Natural killer cell (primary cell): ENCODE measurements at regions not wholly inside any gene's neighbourhood (a gene's known extent, or its start where the extent isn't known, plus 50 kb on each side); places are given as distances from the start of the nearest gene placed in this dataset.

Experiments
- ATAC-seq, 3 donors: fragments of 150-1000 bp in 2 of 3; fragments of 200-7000 bp in 1 of 3; cut with Tn5 transposase; 1 replicate in 1 of 3; 2 replicates in 2 of 3; pipeline ENCODE4 v1.10.0; 2021; ENCODE audit warnings: mild to moderate bottlenecking in 2 of 3, moderate library complexity in 2 of 3
- DNase-seq, 2 donors: peaks; one replicate each; pipeline versions ENCODE4 v3.0.0 to v3.0.0-alpha.2; 2013 to 2021; ENCODE audit warnings: mixed read lengths in 1 of 2
- H3K27ac ChIP-seq: one replicate; pipeline ENCODE4 v1.5.1; 2013; ENCODE audit warnings: mild to moderate bottlenecking, low read length
- H3K27me3 ChIP-seq: one replicate; pipeline ENCODE4 v1.6.1; 2013; ENCODE audit warnings: low read length; ENCODE audit not compliant: control insufficient read depth, insufficient read depth
- H3K36me3 ChIP-seq: one replicate; pipeline ENCODE4 v1.6.1; 2013; ENCODE audit warnings: low read length; ENCODE audit not compliant: control insufficient read depth, insufficient read depth
- H3K4me1 ChIP-seq: one replicate; pipeline ENCODE4 v1.6.1; 2013; ENCODE audit warnings: low read length; ENCODE audit not compliant: control insufficient read depth, insufficient read depth
- H3K4me3 ChIP-seq: one replicate; pipeline ENCODE4 v1.5.1; 2013; ENCODE audit warnings: low read length
- H3K9me3 ChIP-seq: one replicate; pipeline ENCODE4 v1.6.1; 2013; ENCODE audit warnings: low read length; ENCODE audit not compliant: control insufficient read depth, insufficient read depth
- H3K27ac Mint-ChIP-seq, 2 donors: one replicate each; pipeline ENCODE4 v1.8.0; 2022; ENCODE audit warnings: mild to moderate bottlenecking in 2 of 2, mixed read lengths in 2 of 2, moderate library complexity in 1 of 2
- H3K27me3 Mint-ChIP-seq, 2 donors: one replicate each; pipeline ENCODE4 v1.8.0; 2022; ENCODE audit warnings: low read depth in 2 of 2, mixed read lengths in 2 of 2
- H3K36me3 Mint-ChIP-seq: one replicate; pipeline ENCODE4 v1.8.0; 2022; ENCODE audit warnings: mixed read lengths
- H3K4me1 Mint-ChIP-seq, 2 donors: one replicate each; pipeline ENCODE4 v1.8.0; 2022; ENCODE audit warnings: mixed read lengths in 2 of 2
- H3K4me3 Mint-ChIP-seq: one replicate; pipeline ENCODE4 v1.8.0; 2022; ENCODE audit warnings: mild to moderate bottlenecking, moderate library complexity, mixed read lengths
- H3K9me3 Mint-ChIP-seq, 2 donors: one replicate each; pipeline ENCODE4 v1.8.0; 2022; ENCODE audit warnings: mixed read lengths in 2 of 2
- CTCF ChIP-seq: fragments of 200-600 bp; IDR thresholded peaks from one replicate; pipeline ENCODE4 v1.8.0; 2022; ENCODE audit warnings: antibody characterized with exemption
- WGBS: methylation state at CpG from one replicate; pipeline ENCODE4 v1.1.7; 2013; ENCODE audit warnings: missing lambda C conversion rate; ENCODE audit not compliant: insufficient coverage; 5-methylcytosine and 5-hydroxymethylcytosine counted together
- intact Hi-C: fragments of 100-400 bp; cut with micrococcal nuclease; formaldehyde crosslinking; loops from one replicate; pipeline ENCODE4 v1.14.2; 2022

GRCh38 chr6:6900569-6901204 is 207.1 kb upstream of the RREB1 start:
- no peaks in the 10 kb centered on the region for H3K36me3 ChIP-seq
- no peak overlapping the region for H3K4me3 Mint-ChIP-seq
- H3K27me3 ChIP-seq: no peaks in the 10 kb centered on the region
- H3K4me1 Mint-ChIP-seq: no peaks in the 10 kb centered on the region
- no peaks in the 10 kb centered on the region for H3K36me3 Mint-ChIP-seq
- WGBS: 53% methylated on average over 13 of the region's 15 CpGs
- H3K27me3 Mint-ChIP-seq: peaks cover 0 to 11% of the 10 kb centered on the region in 2 donors
- H3K9me3 Mint-ChIP-seq: no peaks in the 10 kb centered on the region
- H3K4me3 ChIP-seq: no peak overlapping the region
- H3K4me1 ChIP-seq: no peaks in the 10 kb centered on the region
- H3K27ac ChIP-seq: no peak overlapping the region
- TF ChIP-seq CTCF: no peak
- DNase-seq (no peak), ATAC-seq (no peak)
- intact Hi-C loops: no loop called here
- H3K27ac Mint-ChIP-seq: no peak overlapping the region
- H3K9me3 ChIP-seq: no peaks in the 10 kb centered on the region

- Histone ChIP-seq H3K4me1 (no peaks in the 10 kb centered on the region), H3K9me3 (no peaks in the 10 kb centered on the region), H3K27me3 (no peaks in the 10 kb centered on the region), H3K4me3 (no peak overlapping the region), H3K27ac (no peak overlapping the region), H3K36me3 (no peaks in the 10 kb centered on the region)
- Mint-ChIP-seq H3K27ac (no peak overlapping the region), H3K9me3 (no peaks in the 10 kb centered on the region), H3K27me3 (peaks cover 0 to 11% of the 10 kb centered on the region in 2 donors), H3K4me3 (no peak overlapping the region), H3K36me3 (no peaks in the 10 kb centered on the region), H3K4me1 (no peaks in the 10 kb centered on the region)
- TF ChIP-seq CTCF: no peak
- ATAC-seq (no peak), DNase-seq (no peak)
- 89% methylated on average over 15 of the region's 15 CpGs for WGBS
- intact Hi-C loops: no loop called here
Observed at GRCh38 chr6:6901205-6901719, 206.5 kb upstream of the RREB1 start.

GRCh38 chr6:6901945-6902344 is 205.8 kb upstream of the RREB1 start:
- ATAC-seq: no peak
- WGBS: 86% methylated on average over 3 of the region's 3 CpGs

More at GRCh38 chr6:6901945-6902344, 205.8 kb upstream of the RREB1 start:
- H3K36me3 ChIP-seq: no peaks in the 10 kb centered on the region
- no peak overlapping the region for H3K4me3 ChIP-seq
- Mint-ChIP-seq H3K36me3 (no peaks in the 10 kb centered on the region), H3K27me3 (peaks cover 0 to 11% of the 10 kb centered on the region in 2 donors), H3K27ac (no peak overlapping the region), H3K4me1 (no peaks in the 10 kb centered on the region), H3K9me3 (no peaks in the 10 kb centered on the region), H3K4me3 (no peak overlapping the region)
- no peaks in the 10 kb centered on the region for H3K4me1 ChIP-seq
- no peak for DNase-seq
- H3K27me3 ChIP-seq: no peaks in the 10 kb centered on the region
- H3K27ac ChIP-seq: no peak overlapping the region
- intact Hi-C loops: no loop called here
- H3K9me3 ChIP-seq: no peaks in the 10 kb centered on the region
- TF ChIP-seq CTCF: no peak
